ENCODE measurements at regions not wholly inside any gene's neighbourhood (a gene's known extent, or its start where the extent isn't known, plus 50 kb on each side); places are given as distances from the start of the nearest gene placed in this dataset.
"Not testable (repeated sequence)": the region's sequence is repeated elsewhere in the genome, so short reads cannot be mapped to it uniquely, and the experiment has no call there.

DNA sequence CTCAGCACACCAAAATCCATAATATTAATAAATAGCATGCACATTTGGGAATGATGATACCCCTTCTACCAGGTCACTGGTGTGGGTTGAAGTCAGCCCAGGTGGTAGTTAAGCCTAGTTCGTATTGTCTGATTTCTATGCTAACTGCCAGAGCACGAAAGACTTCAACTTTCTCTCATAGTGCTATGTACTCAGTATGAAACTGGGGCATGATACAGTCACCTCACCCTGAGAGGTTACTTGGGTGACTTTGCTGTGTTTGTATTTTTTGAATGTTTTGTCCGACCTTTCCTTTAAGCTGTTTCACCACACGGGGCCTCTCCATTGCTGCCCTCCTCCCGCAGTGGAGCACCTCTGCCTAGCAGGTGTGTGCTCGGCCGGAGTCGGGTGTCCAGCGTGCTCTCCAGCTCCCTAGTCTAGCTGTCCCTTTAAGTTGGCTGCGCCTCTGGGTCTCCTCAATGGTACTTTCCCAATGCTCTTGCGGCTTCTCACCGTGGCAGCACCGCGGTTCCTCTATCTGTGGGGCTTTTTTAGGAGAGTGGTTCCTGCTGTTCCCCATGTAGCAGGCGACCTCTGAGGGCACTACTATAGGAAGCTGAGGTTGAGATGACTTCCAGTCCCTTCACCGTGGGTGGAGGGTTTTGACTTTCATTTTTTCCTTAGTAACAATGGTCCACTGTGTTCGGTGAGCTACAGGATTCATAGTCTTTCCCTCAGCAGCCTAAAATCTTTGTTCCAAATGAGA, 524.0 kb upstream of the PFKP start:
- DNase-seq (ENCODE audit: low spot score), result no peak

DNA sequence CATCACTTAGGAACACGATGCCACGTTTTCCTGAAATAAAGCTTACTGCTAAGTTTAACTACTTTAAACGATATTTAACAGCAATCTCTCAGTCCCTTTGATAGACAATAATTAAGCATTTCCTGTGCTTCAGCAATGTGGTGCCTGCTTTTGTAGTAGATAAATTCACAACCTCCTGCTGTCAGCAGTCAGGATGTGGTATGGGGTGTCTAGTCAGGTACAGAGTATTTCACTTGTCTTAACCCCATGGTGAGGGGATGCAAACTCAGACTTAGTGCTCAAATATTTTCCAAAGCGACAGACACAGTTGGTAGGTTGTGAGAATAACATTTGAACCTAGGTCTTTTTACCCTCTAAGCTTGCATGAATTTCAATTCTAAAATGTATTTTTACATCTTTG, 526.2 kb upstream of the PFKP start:
- DNase-seq (ENCODE audit: low spot score), result no peak

DNA sequence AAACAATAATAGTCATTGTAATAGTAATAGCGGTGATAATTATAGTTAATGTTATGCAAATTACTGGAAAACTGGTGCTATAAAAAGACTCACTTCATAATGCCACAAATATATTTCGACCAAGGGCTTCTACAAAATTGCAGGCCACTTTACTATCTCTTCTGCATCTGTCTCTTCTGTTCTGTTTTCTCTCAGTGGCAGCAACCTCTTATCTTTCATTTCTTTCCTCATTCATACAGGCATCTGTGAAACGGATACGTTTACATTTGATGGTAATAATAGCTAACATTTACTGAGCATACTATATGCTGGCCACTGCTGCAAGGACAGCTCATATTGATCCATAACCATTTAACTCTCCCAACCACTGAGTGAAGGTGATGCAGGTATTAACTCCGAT, 537.4 kb upstream of the PFKP start:
- DNase-seq (ENCODE audit: low spot score), result no peak

DNA sequence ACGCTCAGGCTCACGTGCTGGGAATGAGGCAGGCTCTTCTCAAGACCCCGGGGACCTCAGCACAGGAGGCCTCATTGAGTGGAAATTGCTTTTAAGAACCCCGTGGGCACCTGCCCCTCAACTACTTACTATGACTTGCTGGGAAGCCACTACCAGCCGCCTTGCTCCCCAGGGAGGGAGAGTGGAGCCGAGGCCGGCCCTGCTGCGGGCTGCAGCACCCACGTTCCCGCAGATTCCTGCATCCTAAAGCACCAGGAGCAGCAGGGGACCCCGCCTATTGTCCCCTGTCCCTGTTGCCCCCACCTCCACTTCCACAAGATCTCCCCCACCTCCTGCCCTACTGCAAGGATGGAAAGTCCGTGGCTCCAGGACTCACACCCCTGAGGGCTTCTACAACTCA, 541.6 kb upstream of the PFKP start:
- no peak for DNase-seq (ENCODE audit: low spot score)

DNA sequence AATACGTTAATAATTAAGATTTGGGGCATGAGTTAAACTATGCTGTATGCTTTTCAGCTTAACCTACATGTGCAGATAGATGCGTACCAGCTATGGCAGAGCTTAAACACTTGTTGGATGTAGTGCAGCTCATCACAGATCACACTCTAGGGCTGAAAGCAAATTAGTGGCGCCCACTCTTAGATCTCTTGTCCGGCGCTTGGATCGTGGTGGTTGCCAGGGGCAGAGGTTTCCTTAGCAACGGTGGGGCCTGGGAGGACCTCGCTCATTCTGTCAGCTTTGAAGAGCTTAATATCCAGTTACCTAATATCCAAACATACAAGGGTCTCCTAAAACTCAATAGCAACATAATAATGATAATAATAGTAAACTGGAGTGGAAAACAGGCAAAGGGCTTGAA, 548.2 kb upstream of the PFKP start:
- DNase-seq (ENCODE audit: low spot score), result no peak

DNA sequence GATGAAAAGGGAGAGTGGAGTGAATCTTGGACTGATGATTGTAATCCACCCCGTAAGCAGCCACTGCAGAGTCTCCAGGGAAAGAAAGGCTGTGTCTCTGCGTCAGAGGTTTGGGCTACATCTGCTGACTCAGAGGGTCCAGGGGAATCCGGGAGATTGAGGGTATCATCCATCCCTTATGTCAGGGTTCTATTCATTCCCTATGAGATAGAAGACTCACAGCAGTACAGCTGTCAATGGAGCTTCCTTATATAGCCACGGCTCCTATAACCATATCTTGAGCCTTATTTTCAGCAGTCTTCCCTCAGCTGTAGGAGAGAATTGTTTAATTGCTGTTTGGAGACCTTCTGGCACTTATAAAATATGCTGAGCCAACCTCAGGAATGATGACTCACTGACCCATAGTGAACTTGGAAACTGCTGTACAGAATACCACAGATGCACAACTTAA, 558.2 kb upstream of the PFKP start:
- DNase-seq (ENCODE audit: low spot score), result no peak

DNA sequence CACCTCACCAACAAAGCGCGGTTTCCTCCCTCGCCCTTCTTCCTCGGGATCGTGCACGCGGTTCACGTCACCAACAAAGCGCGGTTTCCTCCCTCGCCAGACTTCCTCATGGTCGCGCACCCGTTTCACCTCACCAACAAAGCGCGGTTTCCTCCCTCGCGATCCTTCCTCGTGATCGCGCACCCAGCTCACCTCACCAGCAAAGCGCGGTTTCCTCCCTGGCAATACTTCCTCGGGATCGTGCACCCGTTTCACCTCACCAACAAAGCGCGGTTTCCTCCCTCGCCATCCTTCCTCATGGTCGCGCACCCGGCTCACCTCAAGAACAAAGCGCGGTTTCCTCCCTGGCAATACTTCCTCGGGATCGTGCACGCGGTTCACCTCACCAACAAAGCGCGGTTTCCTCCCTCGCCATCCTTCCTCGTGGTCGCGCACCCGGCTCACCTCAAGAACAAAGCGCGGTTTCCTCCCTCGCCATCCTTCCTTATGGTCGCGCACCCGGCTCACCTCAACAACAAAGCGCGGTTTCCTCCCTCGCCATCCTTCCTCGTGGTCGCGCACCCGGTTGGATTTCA, 565.9 kb upstream of the PFKP start:
- not testable (repeated sequence) for DNase-seq (ENCODE audit: low spot score)

DNA sequence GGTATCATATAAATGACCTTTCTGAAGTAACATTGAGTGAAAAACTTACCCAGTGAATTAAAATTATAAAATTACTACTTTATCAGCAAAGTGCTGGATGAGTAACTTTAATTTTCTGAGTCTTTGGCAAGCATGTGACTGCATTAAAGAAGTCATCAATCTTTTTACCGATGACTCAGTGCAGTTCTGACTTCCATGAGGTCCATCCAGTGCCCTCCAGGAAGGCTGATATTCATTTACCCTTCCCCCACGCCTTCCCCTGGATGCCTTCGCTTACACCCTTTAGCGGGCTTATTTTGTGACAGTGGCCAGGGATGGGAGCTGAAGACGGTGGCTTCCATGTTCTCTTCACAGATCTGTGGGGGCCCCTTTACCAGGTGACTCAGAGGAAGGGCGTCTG, 572.9 kb upstream of the PFKP start:
- no peak for DNase-seq (ENCODE audit: low spot score)

DNA sequence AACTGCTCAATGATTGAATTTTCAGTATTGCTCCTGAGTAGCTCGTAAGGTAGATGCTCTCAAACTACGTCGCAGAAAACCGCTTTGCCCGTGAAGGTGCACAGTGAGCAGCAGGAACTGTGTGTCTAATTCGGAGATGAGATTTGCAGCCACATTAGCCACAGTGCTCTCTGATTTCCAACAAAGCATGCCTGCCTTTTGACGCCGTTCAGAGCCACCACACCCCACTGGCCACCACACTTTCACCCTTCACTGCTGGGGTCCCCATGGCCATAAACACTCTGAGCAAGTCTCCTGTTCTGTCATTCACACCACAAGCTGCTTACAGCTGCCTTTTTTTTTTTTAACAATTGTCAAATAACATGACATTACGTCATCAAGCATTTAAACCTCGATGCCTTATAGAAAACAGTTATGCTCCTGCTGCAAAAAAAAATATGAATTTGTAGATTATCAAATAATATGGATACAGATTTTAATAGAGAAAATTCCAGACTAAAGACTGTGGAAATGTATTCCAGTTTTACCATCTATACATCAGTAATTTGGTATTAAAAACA, 578.8 kb upstream of the PFKP start:
- no peak for DNase-seq (ENCODE audit: low spot score)

DNA sequence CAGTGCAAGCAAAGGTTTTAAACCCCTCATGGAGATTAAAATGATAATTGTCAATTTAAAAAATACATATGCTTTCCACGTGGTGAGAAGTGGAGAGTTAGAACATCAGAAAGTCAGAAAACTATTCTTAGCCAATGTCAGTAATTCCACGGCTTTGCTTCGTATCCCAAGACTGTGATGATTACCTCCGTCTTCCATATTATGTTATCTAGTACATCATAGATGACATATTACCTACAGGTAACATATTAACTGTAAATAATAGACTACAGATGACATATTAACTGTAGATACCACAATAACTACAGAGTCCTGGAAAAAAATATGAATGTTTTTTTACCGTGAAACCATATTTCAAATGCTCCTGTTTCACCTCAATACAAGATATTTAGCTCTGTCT, 579.4 kb upstream of the PFKP start:
- DNase-seq (ENCODE audit: low spot score), result no peak

DNA sequence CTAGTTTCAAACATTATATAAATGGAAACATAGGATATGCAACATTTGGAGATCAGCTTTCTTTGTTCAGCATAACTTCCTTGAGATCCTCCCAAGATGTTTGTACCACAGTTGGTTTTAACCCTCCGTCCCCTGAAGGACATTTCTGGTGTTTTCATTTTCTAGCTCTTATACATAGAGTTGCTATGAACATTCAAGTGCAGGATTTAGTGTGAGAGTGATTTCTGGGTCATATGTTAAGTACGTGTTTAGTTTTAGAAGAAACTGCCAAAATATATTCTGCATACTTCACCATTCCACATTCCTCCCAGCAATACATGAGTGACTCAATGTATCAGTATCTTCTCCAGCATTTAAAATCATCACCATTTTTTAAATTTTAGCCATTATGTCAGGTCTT, 588.7 kb upstream of the PFKP start:
- no peak for DNase-seq (ENCODE audit: low spot score)

DNA sequence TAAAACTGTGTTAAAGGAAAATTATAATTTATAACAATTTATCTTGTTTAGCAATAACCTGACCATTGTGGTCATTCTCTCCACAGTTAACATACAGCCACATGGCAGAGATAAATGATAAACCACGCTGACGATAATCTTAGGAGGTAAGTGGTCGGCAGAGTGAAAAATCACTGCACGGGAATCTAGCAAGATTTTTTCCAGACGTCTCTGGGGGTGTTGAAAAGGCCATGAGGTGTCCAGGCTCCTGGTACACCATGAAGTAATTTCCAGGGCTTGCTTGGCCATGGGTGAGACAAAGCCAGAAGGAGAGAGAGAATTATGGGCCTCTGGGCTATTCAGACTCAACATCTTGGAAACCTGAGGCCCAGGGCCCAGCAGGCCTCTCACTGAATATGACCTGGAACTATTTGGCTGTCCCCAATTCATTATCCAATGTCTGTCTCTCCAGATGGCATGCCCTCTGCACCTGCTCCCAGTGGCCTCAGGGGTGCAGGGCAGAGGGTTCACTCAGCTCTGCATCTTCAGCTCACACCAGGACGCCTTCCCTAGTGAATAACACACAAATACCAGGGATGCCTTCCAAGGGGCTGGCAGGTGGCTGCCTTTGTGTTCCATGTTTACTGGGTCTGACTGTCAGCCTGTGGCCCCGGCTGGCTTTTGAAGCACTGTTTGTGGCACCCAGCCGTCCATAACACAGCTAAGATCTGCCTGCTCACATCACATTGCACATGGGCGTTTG, 590.4 kb upstream of the PFKP start:
- DNase-seq (ENCODE audit: low spot score), result no peak

DNA sequence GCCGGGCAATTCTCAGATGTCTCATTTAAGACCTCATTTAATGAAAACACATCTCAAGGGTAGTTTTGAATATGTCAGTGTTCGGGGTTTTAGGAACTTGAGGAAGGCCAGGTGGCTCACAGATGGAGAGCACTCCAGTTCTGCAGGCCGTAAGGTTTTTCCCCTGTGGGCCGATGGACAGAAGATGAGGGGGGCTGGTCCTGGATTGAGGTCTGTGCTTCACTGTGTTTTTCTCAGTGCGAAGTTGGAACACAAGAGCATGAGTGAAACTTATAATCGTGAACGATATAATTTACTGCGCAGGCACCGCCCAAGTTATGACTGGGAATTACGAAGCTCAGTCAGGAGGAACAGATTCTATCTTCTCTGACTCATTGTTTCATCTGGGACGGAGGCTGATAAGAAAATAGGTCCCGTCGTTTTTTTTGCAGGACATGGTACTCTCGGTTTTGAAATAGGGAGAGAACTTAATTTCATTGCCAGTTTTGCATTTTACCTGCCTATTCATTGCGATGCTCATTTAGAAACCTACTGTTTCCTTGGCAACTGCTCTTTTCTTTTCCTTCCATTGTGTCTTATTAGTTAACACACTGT, 591.0 kb upstream of the PFKP start:
- DNase-seq (ENCODE audit: low spot score), result no peak

DNA sequence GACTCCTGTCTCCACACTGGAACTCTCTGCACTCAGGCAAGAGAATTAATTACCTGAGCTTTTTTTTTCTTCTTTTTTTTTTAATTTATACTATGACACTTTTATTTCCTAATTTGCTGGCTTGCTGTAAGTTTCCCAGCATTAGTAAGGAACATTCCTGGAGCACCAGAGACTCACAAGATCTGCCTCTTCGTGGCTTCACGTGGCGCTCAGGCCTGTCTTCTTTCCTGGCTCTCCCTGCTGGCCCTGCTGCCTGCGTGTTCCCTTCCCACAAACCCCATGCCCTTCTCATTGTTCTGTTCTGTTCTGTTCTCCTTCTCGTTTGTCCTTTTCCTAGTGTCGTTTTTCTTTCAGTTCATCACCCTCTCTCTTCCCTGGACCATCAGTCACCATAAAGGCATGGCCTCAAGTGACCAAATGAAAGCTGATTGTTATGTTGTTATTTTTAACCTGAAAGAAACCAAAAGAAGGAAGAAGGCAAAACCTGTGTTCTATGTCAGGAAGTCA, 591.6 kb upstream of the PFKP start:
- no peak for DNase-seq (ENCODE audit: low spot score)

DNA sequence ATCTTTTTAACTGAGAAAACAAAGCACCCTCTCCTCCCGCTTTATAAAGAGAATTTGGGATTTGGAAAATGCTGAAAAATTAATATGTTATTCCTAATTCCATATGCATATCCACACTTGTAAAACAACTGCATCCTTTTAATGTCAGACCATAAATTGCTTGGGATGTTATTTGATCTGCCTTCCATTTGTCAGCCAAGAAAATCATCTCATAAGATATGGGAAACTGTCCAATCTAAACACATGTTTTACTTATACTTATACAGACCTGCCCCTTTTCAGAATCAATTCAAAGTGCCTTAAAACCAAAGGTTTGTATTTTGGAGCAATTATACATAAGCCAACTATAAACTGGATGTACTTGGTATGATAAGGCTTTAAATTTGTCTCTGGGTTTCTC, 595.5 kb upstream of the PFKP start:
- DNase-seq (ENCODE audit: low spot score), result no peak

DNA sequence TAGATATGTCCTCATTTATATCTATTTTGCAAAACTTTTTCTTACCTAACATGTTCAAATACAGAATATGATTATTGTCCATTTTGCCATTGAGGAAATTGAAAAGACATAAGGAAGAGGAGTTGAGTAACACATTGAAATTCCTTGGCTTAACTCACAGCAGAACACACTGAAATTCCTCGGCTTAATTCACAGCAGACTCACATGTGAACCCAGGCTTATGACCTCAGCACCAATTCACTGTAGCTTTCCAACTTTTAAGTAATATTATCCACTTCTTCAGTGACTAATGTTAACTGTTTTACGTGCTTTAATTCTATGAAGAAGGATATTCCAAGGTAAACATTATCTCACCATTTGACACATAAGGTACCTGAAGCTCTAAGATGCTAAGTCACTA, 597.5 kb upstream of the PFKP start:
- DNase-seq (ENCODE audit: low spot score), result no peak

DNA sequence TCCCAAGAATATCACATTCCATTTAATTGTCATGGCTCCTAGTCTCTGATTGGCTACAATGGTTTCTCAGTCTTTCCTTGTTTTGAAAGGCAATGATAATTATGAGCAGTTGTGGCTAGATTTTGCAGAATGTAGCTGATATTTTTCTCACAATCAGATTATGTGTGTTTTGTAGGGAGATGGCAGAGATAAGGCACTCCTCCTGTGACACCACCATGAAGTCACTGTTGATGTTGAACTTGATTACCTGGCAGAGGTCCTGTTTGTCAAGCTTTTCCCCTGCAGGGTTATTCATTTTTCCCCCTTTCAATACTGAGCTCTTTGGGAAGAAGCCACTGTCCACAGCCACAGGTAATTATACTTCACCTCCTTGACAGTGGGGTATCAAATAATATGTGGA, 602.9 kb upstream of the PFKP start:
- no peak for DNase-seq (ENCODE audit: low spot score)

DNA sequence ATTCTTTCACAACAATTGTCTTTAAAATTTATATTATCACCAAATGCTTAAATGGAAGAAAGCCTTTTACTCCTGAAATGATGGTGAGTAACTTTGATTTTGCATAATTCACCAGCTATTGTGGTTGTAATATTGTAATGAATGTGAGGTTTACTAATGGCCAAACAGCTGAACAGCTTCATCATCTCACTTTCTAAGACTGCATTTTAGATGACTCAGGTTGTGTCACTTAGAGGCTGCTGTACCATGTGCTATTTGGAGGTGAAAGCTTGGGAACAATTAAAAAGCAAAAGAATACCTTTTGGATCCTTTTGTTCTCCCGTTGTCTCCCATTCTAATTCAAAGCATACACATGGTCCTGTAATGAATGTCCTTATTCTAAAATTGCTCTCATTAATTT, 604.0 kb upstream of the PFKP start:
- no peak for DNase-seq (ENCODE audit: low spot score)

DNA sequence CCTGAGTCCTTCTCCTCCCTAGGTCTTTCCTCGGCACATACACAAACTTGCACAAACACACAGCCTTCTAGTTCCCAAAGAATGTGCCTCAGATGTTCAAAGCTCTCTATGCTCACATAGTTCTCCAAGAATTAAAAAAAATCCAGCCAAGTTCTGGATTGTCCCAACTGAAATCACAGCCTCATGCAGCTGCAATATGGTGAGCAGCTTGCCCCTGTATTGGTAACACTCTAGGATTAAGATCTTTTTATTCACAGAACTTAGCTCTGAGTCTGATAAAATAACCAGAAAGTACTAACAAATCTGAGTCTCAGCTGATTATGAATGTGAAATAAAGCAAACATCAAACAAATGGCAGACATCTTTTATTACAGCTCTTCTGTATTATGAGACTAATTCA, 604.8 kb upstream of the PFKP start:
- no peak for DNase-seq (ENCODE audit: low spot score)

DNA sequence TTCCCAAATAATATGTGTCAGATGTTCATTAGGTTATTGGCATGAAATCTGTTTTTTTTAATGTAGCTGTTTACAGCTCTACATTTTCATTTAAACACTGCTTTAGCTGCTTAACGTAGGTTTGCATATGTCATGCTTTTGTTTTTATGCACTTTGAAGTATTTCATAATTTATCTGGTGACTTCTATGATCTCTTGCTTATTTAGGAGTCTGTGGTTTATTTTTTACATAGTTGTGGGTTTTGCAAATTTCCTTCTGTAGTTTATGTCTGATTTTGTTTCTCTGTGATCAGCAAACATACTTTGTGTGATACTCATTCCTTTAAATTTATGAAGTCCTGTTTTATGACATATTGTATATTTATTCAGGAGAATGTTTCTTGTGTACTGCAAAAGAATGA, 606.5 kb upstream of the PFKP start:
- no peak for DNase-seq (ENCODE audit: low spot score)

DNA sequence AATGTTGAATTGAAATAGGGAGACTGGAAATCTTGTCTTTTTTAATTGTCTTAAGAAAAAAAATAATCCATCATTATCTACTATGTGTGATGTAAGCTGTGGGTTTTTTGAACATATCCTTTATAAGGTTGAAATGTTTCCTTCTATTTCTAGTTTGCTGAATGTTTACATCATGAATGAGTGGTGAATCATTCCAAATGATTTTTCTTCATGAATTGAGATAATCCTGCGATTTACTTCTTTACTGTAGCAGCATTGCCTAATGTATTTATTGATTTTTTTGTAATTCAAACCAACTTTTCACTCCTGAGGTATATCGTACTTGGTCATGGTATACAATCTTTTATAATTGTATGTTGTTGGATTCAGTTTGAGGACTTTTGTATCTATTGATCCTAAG, 607.6 kb upstream of the PFKP start:
- DNase-seq (ENCODE audit: low spot score), result no peak

DNA sequence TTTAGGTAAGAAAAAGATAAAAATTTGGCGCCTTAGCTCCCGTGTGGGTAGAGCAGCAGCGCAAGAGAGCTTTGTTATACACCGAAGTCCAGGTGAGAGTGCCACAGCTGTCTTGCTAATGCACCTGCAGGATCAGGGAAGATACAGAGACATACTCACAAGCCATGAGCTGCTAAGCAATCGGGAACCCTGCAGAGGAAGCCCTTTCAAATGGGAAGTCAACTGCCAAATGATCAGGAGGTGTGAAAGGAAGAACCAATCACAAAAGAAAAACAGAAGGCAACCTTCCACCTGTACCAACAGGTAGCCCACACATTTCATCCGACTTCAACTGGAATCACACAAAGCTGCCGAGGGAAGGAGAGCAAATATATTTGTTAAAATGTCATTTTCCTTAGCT, 610.5 kb upstream of the PFKP start:
- no peak for DNase-seq (ENCODE audit: low spot score)

DNA sequence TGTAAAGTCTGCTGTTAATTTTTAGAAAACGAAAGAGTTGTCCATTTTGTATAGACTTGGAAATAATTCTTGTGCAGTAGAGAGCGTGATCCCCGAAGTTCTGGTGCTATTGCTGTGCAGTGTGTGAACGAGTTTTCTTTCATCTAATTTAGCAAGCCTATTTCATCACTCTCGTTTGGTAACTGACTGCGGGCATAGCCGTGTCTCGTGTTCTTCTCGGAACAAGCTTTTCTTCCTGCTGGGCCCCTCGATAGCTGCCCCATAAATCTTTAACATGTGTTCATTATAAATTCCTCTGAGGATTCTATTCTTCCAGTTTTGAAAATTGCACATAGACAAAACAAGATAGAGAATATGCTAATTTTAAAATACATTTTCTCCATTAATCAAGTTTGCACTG, 622.0 kb upstream of the PFKP start:
- no peak for DNase-seq (ENCODE audit: low spot score)
